ENCODE measurements at regions not wholly inside any gene's neighbourhood (a gene's known extent, or its start where the extent isn't known, plus 50 kb on each side); places are given as distances from the start of the nearest gene placed in this dataset.

- TF ChIP-seq, protein P1, sequence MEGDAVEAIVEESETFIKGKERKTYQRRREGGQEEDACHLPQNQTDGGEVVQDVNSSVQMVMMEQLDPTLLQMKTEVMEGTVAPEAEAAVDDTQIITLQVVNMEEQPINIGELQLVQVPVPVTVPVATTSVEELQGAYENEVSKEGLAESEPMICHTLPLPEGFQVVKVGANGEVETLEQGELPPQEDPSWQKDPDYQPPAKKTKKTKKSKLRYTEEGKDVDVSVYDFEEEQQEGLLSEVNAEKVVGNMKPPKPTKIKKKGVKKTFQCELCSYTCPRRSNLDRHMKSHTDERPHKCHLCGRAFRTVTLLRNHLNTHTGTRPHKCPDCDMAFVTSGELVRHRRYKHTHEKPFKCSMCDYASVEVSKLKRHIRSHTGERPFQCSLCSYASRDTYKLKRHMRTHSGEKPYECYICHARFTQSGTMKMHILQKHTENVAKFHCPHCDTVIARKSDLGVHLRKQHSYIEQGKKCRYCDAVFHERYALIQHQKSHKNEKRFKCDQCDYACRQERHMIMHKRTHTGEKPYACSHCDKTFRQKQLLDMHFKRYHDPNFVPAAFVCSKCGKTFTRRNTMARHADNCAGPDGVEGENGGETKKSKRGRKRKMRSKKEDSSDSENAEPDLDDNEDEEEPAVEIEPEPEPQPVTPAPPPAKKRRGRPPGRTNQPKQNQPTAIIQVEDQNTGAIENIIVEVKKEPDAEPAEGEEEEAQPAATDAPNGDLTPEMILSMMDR (IDR thresholded peaks at IDR 0.05; ENCODE audit: borderline replicate concordance, extremely low read depth, insufficient read depth), result no peak
- DNase-seq (no peak), FAIRE-seq (no peak)
- H3K27ac ChIP-seq (ENCODE audit: low read depth in 2 of 2, low read length in 2 of 2), result no peak overlapping the region
- no peaks in the 10 kb centered on the region for H3K27me3 ChIP-seq (ENCODE audit: control insufficient read depth, insufficient read depth, low read length)
- H3K36me3 ChIP-seq (ENCODE audit: control insufficient read depth in 2 of 3, insufficient read depth in 3 of 3, low read length in 3 of 3), result peaks cover 0 to 9% (median 0%) of the 10 kb centered on the region in 3 donors
- H3K9me3 ChIP-seq (ENCODE audit: control insufficient read depth in 2 of 3, insufficient read depth in 1 of 3, low read length in 3 of 3), result no peaks in the 10 kb centered on the region
- H3K4me1 ChIP-seq (ENCODE audit: control insufficient read depth in 2 of 3, insufficient read depth in 2 of 3, low read depth in 1 of 3, low read length in 3 of 3), result peaks cover 0 to 13% (median 9%) of the 10 kb centered on the region in 3 donors
- intact Hi-C loops (cut with DNase I), result no loop called here
- H3K9ac ChIP-seq (ENCODE audit: low read length in 3 of 3), result no peak overlapping the region
- H3K4me3 ChIP-seq (ENCODE audit: low read length in 3 of 3), result no peak overlapping the region
Observed at GRCh38 chr6:106765496-106765895, 136.1 kb downstream of the QRSL1 start.

- Histone ChIP-seq H3K27ac (ENCODE audit: low read depth in 2 of 2, low read length in 2 of 2) (peak overlapping the region; percentile 26 to 71), H3K36me3 (ENCODE audit: control insufficient read depth in 2 of 3, insufficient read depth in 3 of 3, low read length in 3 of 3) (peaks cover 0 to 5% (median 0%) of the 10 kb centered on the region in 3 donors), H3K4me1 (ENCODE audit: control insufficient read depth in 2 of 3, insufficient read depth in 2 of 3, low read depth in 1 of 3, low read length in 3 of 3) (peaks cover 0 to 13% (median 9%) of the 10 kb centered on the region in 3 donors), H3K9ac (ENCODE audit: low read length in 3 of 3) (peak overlapping the region in 1 of 3 donors; percentile 12), H3K27me3 (ENCODE audit: control insufficient read depth, insufficient read depth, low read length) (no peaks in the 10 kb centered on the region), H3K9me3 (ENCODE audit: control insufficient read depth in 2 of 3, insufficient read depth in 1 of 3, low read length in 3 of 3) (no peaks in the 10 kb centered on the region), H3K4me3 (ENCODE audit: low read length in 3 of 3) (no peak overlapping the region)
- TF ChIP-seq, protein P1 (IDR thresholded peaks at IDR 0.05; ENCODE audit: borderline replicate concordance, extremely low read depth, insufficient read depth), result no peak
- no peak for FAIRE-seq
- no peak for DNase-seq
- intact Hi-C loops (cut with DNase I), result no loop called here
Observed at GRCh38 chr6:106764353-106764980, 135.1 kb downstream of the QRSL1 start.

DNA sequence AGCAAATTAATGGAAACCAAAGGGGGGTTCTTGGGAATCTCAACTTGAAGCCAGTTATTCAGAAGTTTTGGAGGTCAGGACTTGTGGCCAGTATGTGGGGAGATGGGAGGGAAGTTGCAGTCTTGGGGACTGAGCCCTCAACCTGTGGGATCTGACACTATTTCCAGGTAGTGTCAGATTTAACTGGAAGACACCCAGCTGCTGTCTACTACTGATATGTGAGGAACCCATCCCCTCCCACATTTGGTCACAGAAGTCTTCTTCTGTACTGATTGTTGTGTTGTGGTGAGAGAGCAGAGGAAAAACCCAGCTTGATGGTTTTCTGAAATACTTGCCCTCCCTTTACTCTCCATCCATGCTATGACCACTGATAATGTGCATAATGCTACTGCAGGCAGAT, 134.0 kb downstream of the QRSL1 start:
- FAIRE-seq (no peak), DNase-seq (no peak)
- Histone ChIP-seq H3K27me3 (ENCODE audit: control insufficient read depth, insufficient read depth, low read length) (no peaks in the 10 kb centered on the region), H3K4me3 (ENCODE audit: low read length in 3 of 3) (no peak overlapping the region), H3K36me3 (ENCODE audit: control insufficient read depth in 2 of 3, insufficient read depth in 3 of 3, low read length in 3 of 3) (peaks cover 0 to 5% (median 0%) of the 10 kb centered on the region in 3 donors), H3K4me1 (ENCODE audit: control insufficient read depth in 2 of 3, insufficient read depth in 2 of 3, low read depth in 1 of 3, low read length in 3 of 3) (peaks cover 0 to 13% (median 9%) of the 10 kb centered on the region in 3 donors), H3K27ac (ENCODE audit: low read depth in 2 of 2, low read length in 2 of 2) (peak overlapping the region; percentile 26 to 71), H3K9ac (ENCODE audit: low read length in 3 of 3) (no peak overlapping the region), H3K9me3 (ENCODE audit: control insufficient read depth in 2 of 3, insufficient read depth in 1 of 3, low read length in 3 of 3) (no peaks in the 10 kb centered on the region)
- intact Hi-C loops (cut with DNase I), result no loop called here
- TF ChIP-seq, protein P1 (IDR thresholded peaks at IDR 0.05; ENCODE audit: borderline replicate concordance, extremely low read depth, insufficient read depth), result no peak

Measured in kidney (tissue), 13 donors.